ENCODE measurements at regions not wholly inside any gene's neighbourhood (a gene's known extent, or its start where the extent isn't known, plus 50 kb on each side); places are given as distances from the start of the nearest gene placed in this dataset.

DNA sequence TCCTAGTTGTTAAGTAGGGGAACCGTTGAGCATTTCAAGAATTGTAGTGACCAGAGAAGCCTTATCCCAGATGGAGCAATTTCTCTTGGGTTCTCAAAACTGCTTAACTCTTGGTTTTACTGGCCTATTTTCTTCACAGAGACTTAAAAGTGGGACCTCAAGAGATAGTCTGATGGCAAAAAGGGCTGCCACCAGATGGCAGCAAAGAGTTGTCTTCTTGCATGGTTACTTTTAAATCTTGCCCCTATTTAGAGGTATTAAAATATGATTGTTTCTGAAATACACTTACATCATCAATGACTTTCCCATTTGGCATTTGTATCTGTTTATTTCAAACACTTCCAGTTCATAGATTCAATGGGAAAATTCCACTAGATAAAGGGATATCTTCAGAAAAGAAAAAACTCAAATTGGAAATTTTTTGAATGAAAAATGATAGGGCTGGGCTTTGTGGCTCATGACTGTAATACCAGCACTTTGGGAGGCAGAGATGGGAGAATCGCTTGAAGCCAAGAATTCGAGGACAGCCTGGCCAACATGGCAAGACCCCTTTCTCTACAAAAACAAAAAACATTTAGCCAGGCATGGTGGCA, 69.9 kb upstream of the CNTN1 start:
- peak; percentile 8 to 54 for DNase-seq

DNA sequence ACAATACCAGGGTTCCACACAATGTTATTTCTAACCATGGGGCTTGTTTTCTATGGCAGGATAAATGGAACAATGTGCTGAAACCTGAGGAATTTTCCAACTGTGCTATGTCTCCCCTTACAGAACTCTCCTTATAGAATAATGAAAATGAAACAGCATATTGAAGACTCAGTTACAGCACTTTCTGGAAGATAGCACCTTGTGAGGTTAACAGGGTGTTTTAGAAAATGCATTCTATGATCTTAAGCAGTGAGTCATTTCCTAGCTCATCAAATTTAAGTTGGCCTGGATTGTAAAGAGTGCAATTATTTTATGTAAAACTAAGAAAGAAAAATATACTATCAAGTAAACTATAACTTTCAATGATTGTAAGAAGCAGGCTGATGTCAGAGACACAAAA, 60.1 kb upstream of the CNTN1 start:
- no peak for DNase-seq

DNA sequence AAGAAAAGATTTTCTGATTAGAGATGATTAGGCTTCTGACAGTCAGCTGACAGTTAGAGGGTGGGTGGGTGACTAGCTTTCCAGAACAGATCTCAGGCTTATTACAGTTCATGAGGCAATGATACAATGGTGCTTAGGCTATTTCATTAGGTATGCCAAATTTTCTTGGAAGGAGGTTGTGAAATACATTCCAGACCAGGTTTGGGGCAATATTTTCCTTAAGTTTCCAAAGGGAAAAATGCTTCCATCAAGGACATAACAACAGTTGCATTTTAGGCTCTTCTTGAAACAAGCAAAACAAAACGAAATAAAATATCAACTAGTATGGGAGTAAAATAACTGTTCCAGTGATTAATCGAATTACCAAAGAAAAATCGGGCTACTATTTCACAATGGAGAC, 59.3 kb upstream of the CNTN1 start:
- DNase-seq = no peak

DNA sequence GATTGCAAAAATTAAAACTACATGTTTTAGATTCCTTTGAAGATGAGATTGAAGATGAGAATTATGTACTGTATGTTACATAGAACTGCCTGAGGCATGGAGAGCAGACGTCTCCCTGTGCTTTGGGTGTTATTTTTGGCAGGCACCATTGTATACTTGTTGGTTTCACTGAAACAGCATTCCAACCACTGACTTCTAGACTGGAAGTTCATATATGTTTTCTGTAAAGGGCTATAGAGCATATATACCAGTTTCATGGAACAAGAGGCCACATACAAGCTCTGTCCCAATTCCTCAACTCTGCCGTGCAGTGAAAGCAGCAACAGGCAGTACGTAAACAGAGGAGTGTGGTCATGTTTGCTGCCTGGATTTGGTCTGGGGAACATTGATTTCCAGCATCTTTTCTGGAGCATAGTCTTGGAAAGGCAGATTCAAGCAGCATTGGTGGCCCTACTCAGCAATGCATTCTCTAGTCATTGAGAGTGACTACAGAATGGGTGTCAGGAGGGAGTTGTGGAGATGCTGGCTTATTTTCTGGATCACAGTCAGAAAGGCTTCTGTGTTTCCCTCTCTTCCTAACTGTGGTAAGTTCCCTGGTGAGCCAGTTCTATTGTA, 57.6 kb upstream of the CNTN1 start:
- no peak for DNase-seq

DNA sequence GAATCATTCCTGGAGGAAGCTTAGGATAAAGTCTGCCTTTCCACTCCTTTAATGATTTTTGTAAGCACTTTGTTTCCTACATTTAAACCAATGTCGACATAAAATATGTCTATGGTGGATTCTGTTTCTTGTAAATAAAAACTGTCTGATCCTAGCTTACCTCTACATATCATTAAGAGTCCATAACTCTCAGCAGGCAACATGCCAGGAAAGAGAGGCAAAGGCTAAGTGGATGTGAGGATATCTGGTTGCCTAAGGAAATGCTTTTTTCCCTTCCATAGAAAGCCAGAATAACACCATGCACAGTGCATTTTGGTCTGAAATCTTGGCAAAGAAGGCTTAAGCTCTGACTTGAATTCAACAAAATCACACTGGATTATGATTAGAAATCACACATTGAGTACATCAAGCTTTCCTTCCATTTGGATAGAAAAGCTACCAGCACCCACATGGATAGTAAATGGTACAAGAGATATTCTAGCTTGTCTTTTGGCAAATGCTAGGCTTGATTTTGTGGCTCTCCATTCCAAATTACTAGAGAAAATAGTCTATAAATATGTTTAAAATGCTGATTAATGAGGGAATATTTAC, 57.0 kb upstream of the CNTN1 start:
- no peak for DNase-seq
